ENCODE measurements at regions not wholly inside any gene's neighbourhood (a gene's known extent, or its start where the extent isn't known, plus 50 kb on each side); places are given as distances from the start of the nearest gene placed in this dataset.
A peak's percentile ranks its signal among the peaks of the same experiment; 100 is the strongest.

GRCh38 chr3:141421639-141422319 is 53.5 kb downstream of the ZBTB38 start (continued):
- TF ChIP-seq E2F6 (IDR thresholded peaks at IDR 0.05; ENCODE audit: borderline replicate concordance, low read depth) (no peak), HES2 (IDR thresholded peaks at IDR 0.05) (no peak), EP300 (IDR thresholded peaks at IDR 0.05) (peak; percentile 21 to 57; a peak in 1 of 5 replicates), CBX8 (IDR thresholded peaks at IDR 0.05) (no peak), MAFK (IDR thresholded peaks at IDR 0.05; ENCODE audit: partially characterized antibody) (peak; percentile 58), RAD21 (conservative IDR thresholded peaks at IDR 0.05 in 1 of 2, IDR thresholded peaks at IDR 0.05 in 1 of 2) (peak; percentile 47 to 52; a peak in 4 of 5 replicates), NFE2L2 (conservative IDR thresholded peaks at IDR 0.05; ENCODE audit: low read length) (no peak), JUNB (IDR thresholded peaks at IDR 0.05) (peak; percentile 62), TFCP2L1 (CRISPR knock-in tag; IDR thresholded peaks at IDR 0.05) (no peak), SREBF2 (IDR thresholded peaks at IDR 0.05) (no peak), FOSL2 (IDR thresholded peaks at IDR 0.05) (peak; percentile 68; the same call in 1 of the 2 replicates), FOSL2 (CRISPR knock-in tag; IDR thresholded peaks at IDR 0.05) (peak; percentile 89), CTCF (IDR thresholded peaks at IDR 0.05) (peak; percentile 17; the same call in 1 of the 3 replicates), REST (IDR thresholded peaks at IDR 0.05) (no peak), HEYL (CRISPR knock-in tag; IDR thresholded peaks at IDR 0.05) (no peak), RARB (CRISPR knock-in tag; IDR thresholded peaks at IDR 0.05) (no peak), RFX5 (IDR thresholded peaks at IDR 0.05) (no peak), SMC3 (IDR thresholded peaks at IDR 0.05) (peak; percentile 28; the same call in 1 of the 3 replicates), NPAS2 (CRISPR knock-in tag; IDR thresholded peaks at IDR 0.05; ENCODE audit: borderline replicate concordance) (no peak), FOSB (CRISPR knock-in tag; IDR thresholded peaks at IDR 0.05) (no peak), HMGXB4 (CRISPR knock-in tag; IDR thresholded peaks at IDR 0.05; ENCODE audit: borderline replicate concordance) (no peak), RCOR1 (IDR thresholded peaks at IDR 0.05; ENCODE audit: low read depth, low read length) (no peak), HOXB13 (CRISPR knock-in tag; IDR thresholded peaks at IDR 0.05; ENCODE audit: low read depth) (no peak; the same call in 1 of the 2 replicates), NR3C1 (IDR thresholded peaks at IDR 0.05) (no peak), EHMT2 (IDR thresholded peaks at IDR 0.05; ENCODE audit: low read depth) (no peak), ATOH8 (CRISPR knock-in tag; IDR thresholded peaks at IDR 0.05; ENCODE audit: low read depth) (no peak; the same call in 1 of the 2 replicates), POLR2AphosphoS2 (conservative IDR thresholded peaks at IDR 0.05; ENCODE audit: low read length) (no peak)

Data from A549 (cell line).